ENCODE measurements at regions not wholly inside any gene's neighbourhood (a gene's known extent, or its start where the extent isn't known, plus 50 kb on each side); places are given as distances from the start of the nearest gene placed in this dataset.
"Not testable (repeated sequence)": the region's sequence is repeated elsewhere in the genome, so short reads cannot be mapped to it uniquely, and the experiment has no call there.

DNA sequence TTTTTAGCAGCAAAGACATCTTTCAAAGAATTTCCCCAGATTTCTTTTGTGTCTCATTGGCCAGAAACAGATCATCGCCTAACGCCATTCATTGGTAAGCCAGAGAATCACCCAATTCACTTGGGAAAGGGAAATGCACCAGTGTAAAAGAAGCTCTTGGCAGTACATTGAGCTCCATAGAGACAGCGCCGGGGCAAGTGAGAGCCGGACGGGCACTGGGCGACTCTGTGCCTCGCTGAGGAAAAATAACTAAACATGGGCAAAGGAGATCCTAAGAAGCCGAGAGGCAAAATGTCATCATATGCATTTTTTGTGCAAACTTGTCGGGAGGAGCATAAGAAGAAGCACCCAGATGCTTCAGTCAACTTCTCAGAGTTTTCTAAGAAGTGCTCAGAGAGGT lies 630.6 kb upstream of the ZNF385D start:
- POLR2A ChIA-PET; ATAC-seq; BruUV-seq (replicated peaks): not testable (repeated sequence)

DNA sequence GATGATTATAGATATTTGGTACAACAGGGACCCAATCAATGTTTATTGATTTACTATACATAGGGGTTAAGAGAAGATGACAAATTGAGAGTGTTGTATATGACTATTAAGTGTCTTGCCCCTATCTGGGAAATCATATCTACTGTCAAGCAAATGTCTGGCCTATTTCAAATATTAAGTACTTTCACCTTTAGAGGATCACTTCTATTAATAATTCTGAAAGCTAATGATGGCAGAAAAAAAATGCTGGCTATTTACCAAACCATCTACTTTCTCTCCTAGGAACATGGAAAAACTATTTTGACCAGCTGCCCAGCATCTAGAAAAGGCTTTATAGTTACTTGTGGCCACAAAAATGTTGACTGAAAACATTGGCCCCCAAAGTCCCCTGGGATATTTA lies 632.3 kb upstream of the ZNF385D start:
- no peak for FAIRE-seq
- Histone ChIP-seq H3K4me3 (no peak overlapping the region), H3K9me1 (ENCODE audit: control insufficient read depth, insufficient read depth, low read length) (no peaks in the 10 kb centered on the region)

More for the DNA sequence above, 630.6 kb upstream of the ZNF385D start:
- H3K9me3 ChIP-seq (replicated peaks; ENCODE audit: control insufficient read depth, insufficient read depth, low read depth, low read length); CTCF ChIA-PET (ENCODE audit: low intra/inter-chr PET ratio); intact Hi-C loops (cut with micrococcal nuclease); in situ Hi-C loops (cut with MboI); H3K4me2 ChIP-seq (ENCODE audit: insufficient read depth, low read length); DNase-seq (ENCODE audit: extremely low read depth in 1 of 4, low spot score in 3 of 4); H3K27ac ChIP-seq (ENCODE audit: extremely low read depth, low read depth, low read length); H3K9me1 ChIP-seq (ENCODE audit: control insufficient read depth, insufficient read depth, low read length); H3K36me3 ChIP-seq (ENCODE audit: control insufficient read depth, insufficient read depth, low read length); H3K4me3 ChIP-seq; H3K4me1 ChIP-seq (replicated peaks in 1 of 2; ENCODE audit: control insufficient read depth in 2 of 2, insufficient read depth in 2 of 2, low read length in 2 of 2); H2AFZ ChIP-seq (ENCODE audit: low read depth, low read length); FAIRE-seq; H3K9ac ChIP-seq (ENCODE audit: insufficient read depth in 1 of 2, low read depth in 2 of 2, low read length in 2 of 2); H3K27me3 ChIP-seq (ENCODE audit: control insufficient read depth in 2 of 2, insufficient read depth in 2 of 2, low read length in 2 of 2); H3K79me2 ChIP-seq (ENCODE audit: control insufficient read depth, insufficient read depth, low read length); H4K20me1 ChIP-seq (replicated peaks; ENCODE audit: control insufficient read depth, insufficient read depth, low read length): not testable (repeated sequence)
- TF ChIP-seq RBFOX2 (IDR thresholded peaks at IDR 0.05; ENCODE audit: low read depth, low read length) (0 out of 2 replicates have a peak, but pooled peaks have one; percentile 16), POLR2G (IDR thresholded peaks at IDR 0.05; ENCODE audit: low read depth, low read length) (peak; percentile 30; the same call in 1 of the 2 replicates)
- 0% methylated on average over 8 of the region's 10 CpGs for WGBS (ENCODE audit: insufficient coverage, low coverage, missing lambda C conversion rate)

More for the DNA sequence above, 632.3 kb upstream of the ZNF385D start:
- in situ Hi-C loops (cut with MboI) (no loop called here), intact Hi-C loops (cut with micrococcal nuclease) (no loop called here)
- no peak overlapping the region for H2AFZ ChIP-seq (ENCODE audit: low read depth, low read length)
- no peak for TF ChIP-seq ZNF12 (CRISPR knock-in tag; IDR thresholded peaks at IDR 0.05)
- TF ChIP-seq, protein P1, sequence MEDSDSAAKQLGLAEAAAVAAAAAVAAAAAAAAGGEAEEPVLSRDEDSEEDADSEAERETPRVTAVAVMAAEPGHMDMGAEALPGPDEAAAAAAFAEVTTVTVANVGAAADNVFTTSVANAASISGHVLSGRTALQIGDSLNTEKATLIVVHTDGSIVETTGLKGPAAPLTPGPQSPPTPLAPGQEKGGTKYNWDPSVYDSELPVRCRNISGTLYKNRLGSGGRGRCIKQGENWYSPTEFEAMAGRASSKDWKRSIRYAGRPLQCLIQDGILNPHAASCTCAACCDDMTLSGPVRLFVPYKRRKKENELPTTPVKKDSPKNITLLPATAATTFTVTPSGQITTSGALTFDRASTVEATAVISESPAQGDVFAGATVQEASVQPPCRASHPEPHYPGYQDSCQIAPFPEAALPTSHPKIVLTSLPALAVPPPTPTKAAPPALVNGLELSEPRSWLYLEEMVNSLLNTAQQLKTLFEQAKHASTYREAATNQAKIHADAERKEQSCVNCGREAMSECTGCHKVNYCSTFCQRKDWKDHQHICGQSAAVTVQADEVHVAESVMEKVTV (CRISPR knock-in tag; IDR thresholded peaks at IDR 0.05): no peak
- TF ChIP-seq NFXL1 (CRISPR knock-in tag; IDR thresholded peaks at IDR 0.05): no peak
- TF ChIP-seq ZNF707 (CRISPR knock-in tag; conservative IDR thresholded peaks at IDR 0.05): no peak
- TF ChIP-seq, protein P2, sequence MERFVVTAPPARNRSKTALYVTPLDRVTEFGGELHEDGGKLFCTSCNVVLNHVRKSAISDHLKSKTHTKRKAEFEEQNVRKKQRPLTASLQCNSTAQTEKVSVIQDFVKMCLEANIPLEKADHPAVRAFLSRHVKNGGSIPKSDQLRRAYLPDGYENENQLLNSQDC (CRISPR knock-in tag; IDR thresholded peaks at IDR 0.05): no peak
- no peak for TF ChIP-seq KDM5B (IDR thresholded peaks at IDR 0.05; ENCODE audit: insufficient replicate concordance, low read depth, low read length)
- TF ChIP-seq ZC3H4 (CRISPR knock-in tag; IDR thresholded peaks at IDR 0.05; ENCODE audit: borderline replicate concordance): no peak
- TF ChIP-seq NFATC3 (IDR thresholded peaks at IDR 0.05): no peak
- TF ChIP-seq, protein P3, sequence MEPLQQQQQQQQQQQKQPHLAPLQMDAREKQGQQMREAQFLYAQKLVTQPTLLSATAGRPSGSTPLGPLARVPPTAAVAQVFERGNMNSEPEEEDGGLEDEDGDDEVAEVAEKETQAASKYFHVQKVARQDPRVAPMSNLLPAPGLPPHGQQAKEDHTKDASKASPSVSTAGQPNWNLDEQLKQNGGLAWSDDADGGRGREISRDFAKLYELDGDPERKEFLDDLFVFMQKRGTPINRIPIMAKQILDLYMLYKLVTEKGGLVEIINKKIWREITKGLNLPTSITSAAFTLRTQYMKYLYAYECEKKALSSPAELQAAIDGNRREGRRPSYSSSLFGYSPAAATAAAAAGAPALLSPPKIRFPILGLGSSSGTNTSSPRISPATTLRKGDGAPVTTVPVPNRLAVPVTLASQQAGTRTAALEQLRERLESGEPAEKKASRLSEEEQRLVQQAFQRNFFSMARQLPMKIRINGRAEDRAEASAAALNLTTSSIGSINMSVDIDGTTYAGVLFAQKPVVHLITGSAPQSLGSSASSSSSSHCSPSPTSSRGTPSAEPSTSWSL (CRISPR knock-in tag; IDR thresholded peaks at IDR 0.05; ENCODE audit: borderline replicate concordance): no peak
- POLR2A ChIA-PET: no interaction called here
- H3K4me1 ChIP-seq (replicated peaks in 1 of 2; ENCODE audit: control insufficient read depth in 2 of 2, insufficient read depth in 2 of 2, low read length in 2 of 2): no peaks in the 10 kb centered on the region
- no peaks in the 10 kb centered on the region for H3K9me3 ChIP-seq (replicated peaks; ENCODE audit: control insufficient read depth, insufficient read depth, low read depth, low read length)
- no peak overlapping the region for H3K27ac ChIP-seq (ENCODE audit: extremely low read depth, low read depth, low read length)
- no TSS peak for BruUV-seq (replicated peaks)
- no peaks in the 10 kb centered on the region for H3K36me3 ChIP-seq (ENCODE audit: control insufficient read depth, insufficient read depth, low read length)
- H3K4me2 ChIP-seq (ENCODE audit: insufficient read depth, low read length): no peak overlapping the region
- no peak overlapping the region for H3K9ac ChIP-seq (ENCODE audit: insufficient read depth in 1 of 2, low read depth in 2 of 2, low read length in 2 of 2)
- CTCF ChIA-PET (ENCODE audit: low intra/inter-chr PET ratio): no interaction called here
- H3K27me3 ChIP-seq (ENCODE audit: control insufficient read depth in 2 of 2, insufficient read depth in 2 of 2, low read length in 2 of 2): no peaks in the 10 kb centered on the region
- DNase-seq (ENCODE audit: extremely low read depth in 1 of 4, low spot score in 3 of 4) (no peak), ATAC-seq (no peak)
- no peaks in the 10 kb centered on the region for H4K20me1 ChIP-seq (replicated peaks; ENCODE audit: control insufficient read depth, insufficient read depth, low read length)
- no peaks in the 10 kb centered on the region for H3K79me2 ChIP-seq (ENCODE audit: control insufficient read depth, insufficient read depth, low read length)
